ENCODE measurements at regions not wholly inside any gene's neighbourhood (a gene's known extent, or its start where the extent isn't known, plus 50 kb on each side); places are given as distances from the start of the nearest gene placed in this dataset.
A peak's percentile ranks its signal among the peaks of the same experiment; 100 is the strongest.

GRCh38 chr2:21367421-21367820 lies 243.7 kb downstream of the TDRD15 start:
- ChIA-PET CTCF (interaction anchor here (0.7 kb wide), 1 partner anchor 15 kb away, joined by 3 read pairs; no protein-coding TSS in a partner anchor), POLR2A (no interaction called here)
- Histone ChIP-seq H3K9me3 (ENCODE audit: control insufficient read depth, insufficient read depth, low read depth, low read length) (no peaks in the 10 kb centered on the region), H3K4me1 (ENCODE audit: control insufficient read depth, insufficient read depth, low read length) (no peaks in the 10 kb centered on the region), H3K27ac (ENCODE audit: extremely low read depth, low read depth, low read length) (no peak overlapping the region), H3K4me3 (ENCODE audit: low read depth, low read length) (no peak overlapping the region), H3K36me3 (ENCODE audit: control insufficient read depth in 2 of 2, insufficient read depth in 1 of 2, low read length in 2 of 2) (no peaks in the 10 kb centered on the region)
- TF ChIP-seq ZNF112 (tag by site-specific recombination; IDR thresholded peaks at IDR 0.05) (no peak), SP3 (tag by site-specific recombination; IDR thresholded peaks at IDR 0.05) (no peak), ZNF146 (tag by site-specific recombination; IDR thresholded peaks at IDR 0.05) (no peak), PATZ1 (tag by site-specific recombination; IDR thresholded peaks at IDR 0.05) (no peak), PBX3 (CRISPR knock-in tag; IDR thresholded peaks at IDR 0.05) (no peak), ZNF18 (tag by site-specific recombination; IDR thresholded peaks at IDR 0.05) (no peak), ZNF654 (tag by site-specific recombination; IDR thresholded peaks at IDR 0.05; ENCODE audit: low read depth) (no peak), ZNF248 (tag by site-specific recombination; IDR thresholded peaks at IDR 0.05) (no peak), ZNF664 (tag by site-specific recombination; IDR thresholded peaks at IDR 0.05) (no peak), KLF8 (tag by site-specific recombination; IDR thresholded peaks at IDR 0.05) (no peak), ZNF549 (tag by site-specific recombination; IDR thresholded peaks at IDR 0.05) (no peak), TRIM28 (IDR thresholded peaks at IDR 0.05; ENCODE audit: borderline replicate concordance, low read length) (no peak), ZIC2 (tag by site-specific recombination; IDR thresholded peaks at IDR 0.05) (no peak), ZNF274 (IDR thresholded peaks at IDR 0.05; ENCODE audit: low read length) (no peak), ZNF274 (tag by site-specific recombination; IDR thresholded peaks at IDR 0.05; ENCODE audit: borderline replicate concordance) (no peak), ZNF629 (tag by site-specific recombination; IDR thresholded peaks at IDR 0.05) (no peak), ZNF433 (tag by site-specific recombination; IDR thresholded peaks at IDR 0.05; ENCODE audit: low read depth) (no peak), ZNF677 (tag by site-specific recombination; IDR thresholded peaks at IDR 0.05) (no peak), ZEB2 (tag by site-specific recombination; IDR thresholded peaks at IDR 0.05) (no peak), HOXC10 (CRISPR knock-in tag; IDR thresholded peaks at IDR 0.05) (no peak)

- ChIA-PET CTCF (no interaction called here), POLR2A (no interaction called here)
- no peaks in the 10 kb centered on the region for H3K9me3 ChIP-seq (ENCODE audit: control insufficient read depth, insufficient read depth, low read depth, low read length)
- H3K36me3 ChIP-seq (ENCODE audit: control insufficient read depth in 2 of 2, insufficient read depth in 1 of 2, low read length in 2 of 2), result no peaks in the 10 kb centered on the region
- H3K4me1 ChIP-seq (ENCODE audit: control insufficient read depth, insufficient read depth, low read length), result no peaks in the 10 kb centered on the region
- H3K4me3 ChIP-seq (ENCODE audit: low read depth, low read length), result no peak overlapping the region
- H3K27ac ChIP-seq (ENCODE audit: extremely low read depth, low read depth, low read length), result no peak overlapping the region
- TF ChIP-seq ZNF366 (tag by site-specific recombination; conservative IDR thresholded peaks at IDR 0.05), result peak; percentile 53
- TF ChIP-seq SETDB1 (IDR thresholded peaks at IDR 0.05; ENCODE audit: insufficient read length, low read length), result no peak
- no peak for TF ChIP-seq ZNF214 (tag by site-specific recombination; IDR thresholded peaks at IDR 0.05; ENCODE audit: borderline replicate concordance)
Observed at GRCh38 chr2:21369787-21370186, 246.0 kb downstream of the TDRD15 start.

All from HEK293 (cell line).